ENCODE measurements at regions not wholly inside any gene's neighbourhood (a gene's known extent, or its start where the extent isn't known, plus 50 kb on each side); places are given as distances from the start of the nearest gene placed in this dataset.

GRCh38 chr5:71861682-71862081 is 142.6 kb downstream of the CARTPT start:
- no peak overlapping the region for H3K4me3 ChIP-seq
- no peaks in the 10 kb centered on the region for H4K20me1 ChIP-seq
- no peaks in the 10 kb centered on the region for H3K36me3 ChIP-seq
- H3K4me2 ChIP-seq = no peak overlapping the region
- no peak for TF ChIP-seq Cebpa-rat (IDR thresholded peaks at IDR 0.05)
- H3K27ac ChIP-seq = no peak overlapping the region
- no peak overlapping the region for H3K9ac ChIP-seq
- H3K9me3 ChIP-seq = peaks cover 11% of the 10 kb centered on the region; the same call in 1 of the 2 replicates
- no peaks in the 10 kb centered on the region for H3K27me3 ChIP-seq
- H3K4me1 ChIP-seq = no peaks in the 10 kb centered on the region

GRCh38 chr5:71862087-71862486 is 143.0 kb downstream of the CARTPT start:
- Histone ChIP-seq H3K27me3 (no peaks in the 10 kb centered on the region), H3K36me3 (no peaks in the 10 kb centered on the region), H3K9me3 (peaks cover 11% of the 10 kb centered on the region; the same call in 1 of the 2 replicates), H3K9ac (no peak overlapping the region), H4K20me1 (no peaks in the 10 kb centered on the region), H3K4me3 (no peak overlapping the region), H3K4me1 (no peaks in the 10 kb centered on the region), H3K4me2 (no peak overlapping the region), H3K27ac (no peak overlapping the region)
- TF ChIP-seq Cebpa-rat (IDR thresholded peaks at IDR 0.05) = no peak

GRCh38 chr5:71862507-71863060 is 143.5 kb downstream of the CARTPT start:
- H3K27ac ChIP-seq = no peak overlapping the region
- no peak overlapping the region for H3K4me3 ChIP-seq
- no peak overlapping the region for H3K4me2 ChIP-seq
- no peaks in the 10 kb centered on the region for H4K20me1 ChIP-seq
- H3K27me3 ChIP-seq = no peaks in the 10 kb centered on the region
- TF ChIP-seq Cebpa-rat (IDR thresholded peaks at IDR 0.05) = no peak
- peaks cover 11% of the 10 kb centered on the region; the same call in 1 of the 2 replicates for H3K9me3 ChIP-seq
- H3K9ac ChIP-seq = no peak overlapping the region
- H3K4me1 ChIP-seq = no peaks in the 10 kb centered on the region
- no peaks in the 10 kb centered on the region for H3K36me3 ChIP-seq

GRCh38 chr5:71864730-71865601 is 145.9 kb downstream of the CARTPT start:
- no peaks in the 10 kb centered on the region for H3K36me3 ChIP-seq
- H3K4me2 ChIP-seq = no peak overlapping the region
- H3K27ac ChIP-seq = no peak overlapping the region
- H3K4me1 ChIP-seq = no peaks in the 10 kb centered on the region
- H3K4me3 ChIP-seq = no peak overlapping the region
- no peaks in the 10 kb centered on the region for H4K20me1 ChIP-seq
- H3K9me3 ChIP-seq = peaks cover 11% of the 10 kb centered on the region; the same call in 1 of the 2 replicates
- H3K9ac ChIP-seq = no peak overlapping the region
- H3K27me3 ChIP-seq = no peaks in the 10 kb centered on the region
- no peak for TF ChIP-seq Cebpa-rat (IDR thresholded peaks at IDR 0.05)

- no peaks in the 10 kb centered on the region for H3K4me1 ChIP-seq
- H3K27me3 ChIP-seq = no peaks in the 10 kb centered on the region
- no peak overlapping the region for H3K27ac ChIP-seq
- H3K9ac ChIP-seq = no peak overlapping the region
- TF ChIP-seq Cebpa-rat (IDR thresholded peaks at IDR 0.05) = no peak
- H3K36me3 ChIP-seq = no peaks in the 10 kb centered on the region
- no peak overlapping the region for H3K4me2 ChIP-seq
- H3K9me3 ChIP-seq = peaks cover 11% of the 10 kb centered on the region; the same call in 1 of the 2 replicates
- no peaks in the 10 kb centered on the region for H4K20me1 ChIP-seq
- H3K4me3 ChIP-seq = no peak overlapping the region
Measured at GRCh38 chr5:71865665-71866320, 146.7 kb downstream of the CARTPT start.

GRCh38 chr5:71872311-71872864 is 153.3 kb downstream of the CARTPT start:
- no peak overlapping the region for H3K4me2 ChIP-seq
- TF ChIP-seq Cebpa-rat (IDR thresholded peaks at IDR 0.05) = no peak
- H3K4me3 ChIP-seq = no peak overlapping the region
- H3K27ac ChIP-seq = no peak overlapping the region
- no peaks in the 10 kb centered on the region for H3K9me3 ChIP-seq
- no peaks in the 10 kb centered on the region for H3K36me3 ChIP-seq
- H3K27me3 ChIP-seq = no peaks in the 10 kb centered on the region
- H3K4me1 ChIP-seq = no peaks in the 10 kb centered on the region
- H4K20me1 ChIP-seq = no peaks in the 10 kb centered on the region
- H3K9ac ChIP-seq = no peak overlapping the region

GRCh38 chr5:71873191-71873591 is 154.1 kb downstream of the CARTPT start:
- H3K4me2 ChIP-seq = no peak overlapping the region
- no peak overlapping the region for H3K4me3 ChIP-seq
- no peaks in the 10 kb centered on the region for H3K36me3 ChIP-seq
- TF ChIP-seq Cebpa-rat (IDR thresholded peaks at IDR 0.05) = no peak
- no peaks in the 10 kb centered on the region for H3K9me3 ChIP-seq
- no peaks in the 10 kb centered on the region for H3K27me3 ChIP-seq
- no peak overlapping the region for H3K9ac ChIP-seq
- H4K20me1 ChIP-seq = no peaks in the 10 kb centered on the region
- H3K27ac ChIP-seq = no peak overlapping the region
- H3K4me1 ChIP-seq = no peaks in the 10 kb centered on the region

GRCh38 chr5:71874521-71874920 is 155.4 kb downstream of the CARTPT start:
- TF ChIP-seq Cebpa-rat (IDR thresholded peaks at IDR 0.05) = no peak
- Histone ChIP-seq H3K36me3 (no peaks in the 10 kb centered on the region), H4K20me1 (no peaks in the 10 kb centered on the region), H3K9ac (no peak overlapping the region), H3K27ac (no peak overlapping the region), H3K4me1 (no peaks in the 10 kb centered on the region), H3K4me3 (no peak overlapping the region), H3K4me2 (no peak overlapping the region), H3K27me3 (no peaks in the 10 kb centered on the region), H3K9me3 (no peaks in the 10 kb centered on the region)

- no peak for TF ChIP-seq Cebpa-rat (IDR thresholded peaks at IDR 0.05)
- Histone ChIP-seq H3K9ac (no peak overlapping the region), H3K4me3 (no peak overlapping the region), H3K4me1 (no peaks in the 10 kb centered on the region), H3K27me3 (no peaks in the 10 kb centered on the region), H3K9me3 (no peaks in the 10 kb centered on the region), H4K20me1 (no peaks in the 10 kb centered on the region), H3K27ac (no peak overlapping the region), H3K36me3 (no peaks in the 10 kb centered on the region), H3K4me2 (no peak overlapping the region)
Measured at GRCh38 chr5:71877511-71877910, 158.4 kb downstream of the CARTPT start.

- Histone ChIP-seq H3K4me3 (no peak overlapping the region), H4K20me1 (no peaks in the 10 kb centered on the region), H3K27ac (no peak overlapping the region), H3K4me1 (peaks cover 8% of the 10 kb centered on the region; the same call in 1 of the 2 replicates), H3K4me2 (no peak overlapping the region), H3K9me3 (no peaks in the 10 kb centered on the region), H3K27me3 (no peaks in the 10 kb centered on the region), H3K9ac (no peak overlapping the region), H3K36me3 (no peaks in the 10 kb centered on the region)
- TF ChIP-seq Cebpa-rat (IDR thresholded peaks at IDR 0.05) = no peak
Measured at GRCh38 chr5:71880536-71880935, 161.5 kb downstream of the CARTPT start.
